ENCODE measurements at regions not wholly inside any gene's neighbourhood (a gene's known extent, or its start where the extent isn't known, plus 50 kb on each side); places are given as distances from the start of the nearest gene placed in this dataset.

- TF ChIP-seq POLR2A (IDR thresholded peaks at IDR 0.05; ENCODE audit: low read depth, low read length) (no peak), CTCF (conservative IDR thresholded peaks at IDR 0.05; ENCODE audit: low read depth, low read length) (no peak), CEBPB (IDR thresholded peaks at IDR 0.05; ENCODE audit: low read depth, low read length) (no peak), BHLHE40 (IDR thresholded peaks at IDR 0.05; ENCODE audit: low read depth, low read length) (no peak), RAD21 (IDR thresholded peaks at IDR 0.05; ENCODE audit: low read length) (no peak), RCOR1 (IDR thresholded peaks at IDR 0.05; ENCODE audit: insufficient replicate concordance, low read length) (no peak), MAFK (IDR thresholded peaks at IDR 0.05; ENCODE audit: low read depth, low read length) (no peak)
- TF ChIP-seq, protein P1, sequence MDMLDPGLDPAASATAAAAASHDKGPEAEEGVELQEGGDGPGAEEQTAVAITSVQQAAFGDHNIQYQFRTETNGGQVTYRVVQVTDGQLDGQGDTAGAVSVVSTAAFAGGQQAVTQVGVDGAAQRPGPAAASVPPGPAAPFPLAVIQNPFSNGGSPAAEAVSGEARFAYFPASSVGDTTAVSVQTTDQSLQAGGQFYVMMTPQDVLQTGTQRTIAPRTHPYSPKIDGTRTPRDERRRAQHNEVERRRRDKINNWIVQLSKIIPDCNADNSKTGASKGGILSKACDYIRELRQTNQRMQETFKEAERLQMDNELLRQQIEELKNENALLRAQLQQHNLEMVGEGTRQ (IDR thresholded peaks at IDR 0.05; ENCODE audit: low read depth, low read length): no peak
These were observed 177.8 kb upstream of the ARID1B start for GRCh38 chr6:156599366-156599765.
